ENCODE measurements at regions not wholly inside any gene's neighbourhood (a gene's known extent, or its start where the extent isn't known, plus 50 kb on each side); places are given as distances from the start of the nearest gene placed in this dataset.

- Histone ChIP-seq H3K4me3 (no peak overlapping the region), H3K36me3 (no peaks in the 10 kb centered on the region), H3K27me3 (no peaks in the 10 kb centered on the region), H3K27ac (no peak overlapping the region), H3K4me1 (no peaks in the 10 kb centered on the region), H3K9me3 (no peaks in the 10 kb centered on the region)
- no peak for TF ChIP-seq CTCF (IDR thresholded peaks at IDR 0.05)
- TF ChIP-seq POLR2A (IDR thresholded peaks at IDR 0.05): no peak
- TF ChIP-seq POLR2AphosphoS5 (IDR thresholded peaks at IDR 0.05; ENCODE audit: insufficient read depth in 1 of 2, low read depth in 1 of 2): peak in 1 of 2 donors; percentile 53
- DNase-seq (ENCODE audit: extremely low spot score in 2 of 2): no peak
- intact Hi-C loops (cut with DNase I): loop anchor here (10.0 kb wide), 1 partner anchor 315 kb away; no protein-coding TSS in a partner anchor
These were observed 60.0 kb upstream of the SSX2IP start for GRCh38 chr1:84750110-84750730.

GRCh38 chr1:84749427-84749826 is 59.2 kb upstream of the SSX2IP start:
- intact Hi-C loops (cut with DNase I): no loop called here
- Histone ChIP-seq H3K27me3 (no peaks in the 10 kb centered on the region), H3K27ac (no peak overlapping the region), H3K4me3 (no peak overlapping the region), H3K36me3 (no peaks in the 10 kb centered on the region), H3K9me3 (no peaks in the 10 kb centered on the region), H3K4me1 (no peaks in the 10 kb centered on the region)
- DNase-seq (ENCODE audit: extremely low spot score in 2 of 2): no peak
- no peak for TF ChIP-seq POLR2A (IDR thresholded peaks at IDR 0.05)
- TF ChIP-seq CTCF (IDR thresholded peaks at IDR 0.05): no peak
- no peak for TF ChIP-seq POLR2AphosphoS5 (IDR thresholded peaks at IDR 0.05; ENCODE audit: insufficient read depth in 1 of 2, low read depth in 1 of 2)

- no peak for DNase-seq (ENCODE audit: extremely low spot score in 2 of 2)
- TF ChIP-seq POLR2A (IDR thresholded peaks at IDR 0.05): no peak
- no peak for TF ChIP-seq CTCF (IDR thresholded peaks at IDR 0.05)
- TF ChIP-seq POLR2AphosphoS5 (IDR thresholded peaks at IDR 0.05; ENCODE audit: insufficient read depth in 1 of 2, low read depth in 1 of 2): no peak
- Histone ChIP-seq H3K36me3 (no peaks in the 10 kb centered on the region), H3K9me3 (no peaks in the 10 kb centered on the region), H3K27me3 (no peaks in the 10 kb centered on the region), H3K4me1 (no peaks in the 10 kb centered on the region), H3K27ac (no peak overlapping the region), H3K4me3 (no peak overlapping the region)
- intact Hi-C loops (cut with DNase I): no loop called here
These were observed 58.1 kb upstream of the SSX2IP start for GRCh38 chr1:84748364-84748763.

- Histone ChIP-seq H3K4me1 (no peaks in the 10 kb centered on the region), H3K4me3 (no peak overlapping the region), H3K27ac (no peak overlapping the region), H3K36me3 (no peaks in the 10 kb centered on the region), H3K27me3 (no peaks in the 10 kb centered on the region), H3K9me3 (no peaks in the 10 kb centered on the region)
- TF ChIP-seq POLR2A (IDR thresholded peaks at IDR 0.05): no peak
- TF ChIP-seq POLR2AphosphoS5 (IDR thresholded peaks at IDR 0.05; ENCODE audit: insufficient read depth in 1 of 2, low read depth in 1 of 2): no peak
- TF ChIP-seq CTCF (IDR thresholded peaks at IDR 0.05): no peak
- DNase-seq (ENCODE audit: extremely low spot score in 2 of 2): no peak
- intact Hi-C loops (cut with DNase I): no loop called here
These were observed 55.6 kb upstream of the SSX2IP start for GRCh38 chr1:84745857-84746256.

- Histone ChIP-seq H3K36me3 (no peaks in the 10 kb centered on the region), H3K27me3 (no peaks in the 10 kb centered on the region), H3K9me3 (no peaks in the 10 kb centered on the region), H3K27ac (no peak overlapping the region), H3K4me3 (no peak overlapping the region), H3K4me1 (no peaks in the 10 kb centered on the region)
- DNase-seq (ENCODE audit: extremely low spot score in 2 of 2): no peak
- TF ChIP-seq CTCF (IDR thresholded peaks at IDR 0.05): no peak
- intact Hi-C loops (cut with DNase I): no loop called here
These were observed 53.6 kb upstream of the SSX2IP start for GRCh38 chr1:84743896-84744295.

Data from vagina (tissue), 2 donors.